ENCODE measurements at regions not wholly inside any gene's neighbourhood (a gene's known extent, or its start where the extent isn't known, plus 50 kb on each side); places are given as distances from the start of the nearest gene placed in this dataset.

GRCh38 chr7:46713868-46714596 is 793.0 kb upstream of the IGFBP3 start:
- WGBS, 3 donors, result 25 to 76% (median 64%) methylated on average over 4 of the region's 4 CpGs
- no peak overlapping the region for H3K27ac ChIP-seq (ENCODE audit: low read depth, low read length)

GRCh38 chr7:46710927-46711326 is 789.9 kb upstream of the IGFBP3 start:
- H3K27ac ChIP-seq (ENCODE audit: low read depth, low read length), result no peak overlapping the region
- 9 to 45% (median 17%) methylated on average over 1 of the region's 1 CpG for WGBS, 3 donors

GRCh38 chr7:46707973-46708372 is 786.9 kb upstream of the IGFBP3 start:
- no peak overlapping the region for H3K27ac ChIP-seq (ENCODE audit: low read depth, low read length)

- 52 to 60% (median 57%) methylated on average over 7 of the region's 7 CpGs for WGBS, 3 donors
- H3K27ac ChIP-seq (ENCODE audit: low read depth, low read length), result no peak overlapping the region
These were observed 784.5 kb upstream of the IGFBP3 start for GRCh38 chr7:46705386-46706255.

GRCh38 chr7:46696741-46697140 is 775.7 kb upstream of the IGFBP3 start:
- 59 to 70% (median 63%) methylated on average over 1 of the region's 1 CpG for WGBS, 3 donors
- no peak overlapping the region for H3K27ac ChIP-seq (ENCODE audit: low read depth, low read length)

GRCh38 chr7:46695051-46695708 is 774.1 kb upstream of the IGFBP3 start:
- 27 to 76% (median 70%) methylated on average over 3 of the region's 3 CpGs for WGBS, 3 donors
- H3K27ac ChIP-seq (ENCODE audit: low read depth, low read length), result no peak overlapping the region

DNA sequence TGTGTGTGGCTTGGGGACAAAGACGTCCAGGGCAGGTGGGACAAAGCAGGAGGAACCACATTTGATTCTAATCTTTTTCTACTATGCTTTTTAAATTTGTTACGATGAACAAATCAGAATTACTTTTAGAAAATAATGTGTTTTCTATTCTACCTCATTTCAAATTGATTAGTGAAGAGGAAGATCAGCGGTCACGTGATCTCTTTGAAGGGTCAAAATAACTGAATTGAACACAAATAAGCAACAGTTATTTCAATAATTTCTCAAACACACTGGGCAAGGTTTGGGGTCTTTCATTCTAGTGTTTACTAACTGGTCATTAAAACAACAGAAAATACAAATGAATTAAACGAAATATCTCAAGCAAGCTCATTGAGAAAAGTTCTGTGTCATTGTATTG is 773.0 kb upstream of the IGFBP3 start:
- WGBS, 3 donors, result 60 to 82% (median 63%) methylated on average over 5 of the region's 5 CpGs

DNA sequence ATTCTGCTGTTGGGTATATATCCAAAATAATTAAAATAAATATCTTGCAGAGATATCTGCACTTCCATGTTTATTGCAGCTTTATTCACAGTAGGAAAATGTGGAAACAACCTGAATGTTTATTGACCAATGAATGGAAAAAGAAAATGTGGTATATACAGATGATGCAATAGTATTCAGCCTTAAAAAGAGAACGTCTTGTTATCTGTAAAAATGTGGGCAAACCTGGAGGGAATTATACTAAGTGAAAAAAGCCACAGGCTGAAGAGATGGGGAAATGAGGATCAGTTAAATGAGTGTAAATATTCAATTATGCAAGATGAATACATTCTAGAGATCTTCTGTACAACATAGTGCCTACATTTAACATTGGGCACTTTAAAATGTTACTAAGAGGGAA is 766.1 kb upstream of the IGFBP3 start:
- WGBS, 3 donors, result 70 to 83% (median 77%) methylated on average over 1 of the region's 1 CpG
- H3K27ac ChIP-seq (ENCODE audit: low read depth, low read length), result no peak overlapping the region

More for the DNA sequence above, 773.0 kb upstream of the IGFBP3 start:
- H3K27ac ChIP-seq (ENCODE audit: low read depth, low read length), result no peak overlapping the region

DNA sequence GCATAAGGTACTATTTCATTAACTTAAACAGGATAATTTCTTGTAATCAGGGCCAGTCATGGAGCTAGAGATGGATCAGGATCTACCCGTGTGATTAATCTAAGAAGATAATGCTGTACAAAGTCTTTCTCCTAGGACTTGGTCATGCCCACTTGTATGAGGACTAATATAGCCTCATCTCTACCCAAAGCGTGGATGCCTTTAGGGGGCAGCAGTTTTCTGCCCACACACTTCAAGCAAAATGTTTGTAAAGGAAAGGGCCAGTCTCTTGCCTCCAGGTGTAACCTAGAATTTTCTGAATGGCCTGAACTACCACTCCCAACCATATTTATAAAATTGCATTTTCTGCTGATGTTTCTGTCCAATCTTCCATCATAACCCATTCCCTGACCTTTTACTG is 764.0 kb upstream of the IGFBP3 start:
- H3K27ac ChIP-seq (ENCODE audit: low read depth, low read length), result no peak overlapping the region
- WGBS, 3 donors, result 50 to 84% (median 79%) methylated on average over 2 of the region's 2 CpGs

DNA sequence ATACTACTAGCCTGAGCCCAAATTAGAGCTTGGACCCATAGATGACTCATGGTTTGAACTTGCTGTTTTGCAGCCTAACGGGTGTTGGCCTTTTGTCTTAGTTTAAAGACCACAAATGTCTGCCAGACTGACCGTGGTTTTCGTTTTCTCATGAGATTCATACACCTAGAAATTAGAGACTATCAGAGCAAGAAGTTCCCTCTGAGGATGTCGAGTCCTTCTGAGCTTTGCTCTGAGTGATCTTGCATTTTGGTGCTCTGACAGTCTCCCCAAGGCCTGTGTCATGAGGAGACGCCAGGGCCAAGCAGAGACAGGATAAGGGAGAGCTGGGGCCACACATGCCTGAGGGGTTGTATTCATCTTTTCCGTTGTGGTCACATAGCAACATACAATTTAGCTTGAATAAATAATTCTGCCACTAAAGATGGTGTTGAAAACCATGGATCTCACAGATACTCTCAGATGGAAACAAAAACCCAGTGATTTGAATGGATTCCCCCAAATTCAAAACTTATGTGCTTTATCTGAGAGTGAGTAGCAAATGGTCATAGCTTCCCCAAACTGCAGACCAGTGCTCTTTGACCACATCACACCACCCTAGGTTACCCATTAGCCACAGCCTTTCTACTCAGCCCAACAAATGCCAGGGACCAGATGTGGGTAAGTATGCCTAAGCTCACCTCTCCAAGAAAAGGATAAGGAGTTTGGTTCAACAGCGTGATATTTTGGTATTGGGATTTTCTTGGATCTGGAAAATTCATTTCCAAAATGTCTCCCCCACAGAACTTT is 762.0 kb upstream of the IGFBP3 start:
- 77 to 86% (median 85%) methylated on average over 7 of the region's 7 CpGs for WGBS, 3 donors

DNA sequence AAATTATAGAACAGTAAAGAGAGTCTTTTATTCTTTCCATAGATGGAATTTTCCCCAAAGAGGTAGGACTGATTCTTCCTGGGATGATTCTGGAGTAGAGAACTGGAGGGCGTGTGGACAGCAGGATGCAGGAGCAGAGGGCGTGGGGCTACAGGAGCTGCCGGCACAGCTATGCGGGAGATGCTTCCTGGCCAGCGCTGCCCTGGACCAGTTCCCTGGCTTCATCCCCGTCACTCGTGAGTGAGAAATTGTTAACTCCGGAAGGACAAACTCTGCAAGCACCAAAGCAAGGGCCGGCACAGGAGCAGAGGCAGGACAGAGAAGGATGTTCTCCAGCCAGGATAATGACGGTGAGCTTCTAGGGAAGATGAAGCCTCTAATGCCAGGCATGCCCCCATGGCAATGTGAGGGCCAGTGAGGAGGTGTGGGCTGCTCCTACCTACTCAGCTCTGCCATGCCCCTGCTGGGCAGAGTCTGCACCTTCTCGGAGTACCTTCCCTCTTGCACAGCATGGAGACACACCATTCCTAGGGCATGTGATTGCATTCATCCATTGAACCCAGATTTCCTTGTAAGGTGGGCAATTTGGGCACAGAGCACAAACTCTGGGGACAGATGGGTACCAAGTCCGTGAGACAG is 760.9 kb upstream of the IGFBP3 start:
- no peak overlapping the region for H3K27ac ChIP-seq (ENCODE audit: low read depth, low read length)
- WGBS, 3 donors, result 51 to 74% (median 53%) methylated on average over 12 of the region's 12 CpGs

More for the DNA sequence above, 762.0 kb upstream of the IGFBP3 start:
- no peak overlapping the region for H3K27ac ChIP-seq (ENCODE audit: low read depth, low read length)

DNA sequence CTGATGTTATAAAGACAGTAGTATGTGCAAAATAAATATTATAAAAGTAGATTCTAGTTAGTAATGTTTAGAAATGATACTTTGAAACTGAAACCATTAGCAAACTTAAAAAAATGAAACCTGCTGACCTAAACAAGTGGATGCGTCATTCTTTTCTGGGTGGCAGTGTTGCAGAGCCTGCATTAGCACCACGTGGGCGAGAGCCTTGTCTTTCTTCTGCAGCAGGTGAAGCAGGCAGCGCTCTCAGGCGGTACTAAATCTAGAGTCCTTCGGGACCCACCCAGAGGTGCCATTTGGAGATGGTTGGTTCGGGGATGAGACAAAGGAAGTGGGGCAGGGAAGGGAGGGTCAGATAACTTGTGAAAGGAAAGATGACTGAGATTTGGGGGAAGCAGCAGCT is 759.1 kb upstream of the IGFBP3 start:
- 87 to 92% (median 89%) methylated on average over 7 of the region's 7 CpGs for WGBS, 3 donors
- H3K27ac ChIP-seq (ENCODE audit: low read depth, low read length), result no peak overlapping the region

DNA sequence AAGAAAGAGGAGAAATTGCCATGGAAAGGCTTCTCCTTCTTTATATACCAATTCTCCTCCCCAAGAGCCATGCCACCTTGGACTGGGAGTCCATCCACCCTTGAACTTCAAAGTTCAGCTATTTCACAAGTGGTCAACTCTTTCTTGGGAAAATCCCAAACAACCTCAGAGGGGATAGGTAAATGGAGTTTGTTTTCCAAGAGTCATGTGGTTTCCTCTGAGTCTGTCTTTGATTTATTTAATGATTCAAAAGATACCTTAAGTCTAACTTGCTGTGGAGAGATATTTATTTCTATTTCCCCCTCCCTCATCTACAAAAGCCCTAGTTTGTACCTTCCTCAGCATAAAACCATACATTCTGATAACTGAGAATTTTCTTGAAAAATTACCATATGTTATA is 758.6 kb upstream of the IGFBP3 start:
- H3K27ac ChIP-seq (ENCODE audit: low read depth, low read length), result no peak overlapping the region

DNA sequence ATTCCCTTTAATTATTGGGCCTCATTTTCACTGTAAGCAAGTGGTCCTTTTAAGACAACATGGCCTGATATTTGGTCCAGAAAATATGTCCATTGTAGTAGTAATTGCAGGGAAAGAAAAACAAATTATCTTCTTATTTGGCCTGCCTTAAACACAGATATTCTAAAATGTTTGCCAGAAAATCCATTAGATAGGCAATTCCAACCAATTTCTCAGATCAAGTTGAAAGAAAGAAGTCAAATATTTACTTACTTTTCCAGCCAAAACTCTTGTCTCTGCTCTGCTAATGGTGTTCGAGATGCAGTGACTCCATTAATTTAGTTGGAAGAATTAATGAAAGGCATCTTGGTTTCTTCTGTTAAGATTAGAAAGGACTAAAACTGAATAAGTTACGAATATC is 757.3 kb upstream of the IGFBP3 start:
- WGBS, 3 donors, result 50 to 75% (median 65%) methylated on average over 2 of the region's 2 CpGs
- H3K27ac ChIP-seq (ENCODE audit: low read depth, low read length), result no peak overlapping the region

DNA sequence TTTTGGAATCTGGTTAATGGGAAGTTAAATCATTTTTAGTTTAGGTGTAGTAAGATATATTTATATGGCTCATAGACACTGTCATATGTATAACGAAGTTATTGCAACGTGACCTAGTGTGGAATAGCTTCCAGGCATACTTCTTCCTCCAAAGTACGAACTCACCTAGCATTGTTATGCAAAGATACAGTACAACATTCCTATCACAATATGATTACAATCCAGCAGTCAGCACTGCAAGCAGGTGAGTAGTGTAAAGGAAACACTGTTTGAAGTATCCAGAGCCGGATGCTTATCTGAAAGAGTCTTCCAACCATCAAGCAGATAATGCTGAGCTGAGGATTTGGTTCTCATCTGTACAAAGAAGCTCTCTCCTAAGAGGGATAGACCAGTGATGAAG is 754.4 kb upstream of the IGFBP3 start:
- no peak overlapping the region for H3K27ac ChIP-seq (ENCODE audit: low read depth, low read length)
- 86 to 92% (median 86%) methylated on average over 4 of the region's 4 CpGs for WGBS, 3 donors

DNA sequence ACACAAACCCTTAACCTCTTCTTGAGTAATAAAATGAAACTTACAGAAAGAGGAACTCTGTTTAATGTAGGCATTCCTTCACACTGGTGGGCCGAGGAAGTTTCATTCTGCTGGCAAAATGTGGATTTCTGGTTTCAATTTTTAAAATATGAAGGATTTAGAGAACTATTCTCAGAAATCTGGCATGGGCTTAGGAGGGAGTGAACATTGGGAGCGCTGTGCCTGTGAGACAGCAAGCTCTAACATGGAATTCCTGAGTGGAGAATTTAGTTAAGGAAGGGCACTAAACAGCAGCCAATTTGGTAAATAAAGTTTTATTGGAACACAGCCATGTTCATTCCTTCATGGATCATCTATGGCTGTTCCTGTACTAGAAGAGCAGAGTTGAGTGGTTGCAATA is 751.8 kb upstream of the IGFBP3 start:
- H3K27ac ChIP-seq (ENCODE audit: low read depth, low read length), result no peak overlapping the region
- WGBS, 3 donors, result 58 to 85% (median 65%) methylated on average over 2 of the region's 2 CpGs

- no peak overlapping the region for H3K27ac ChIP-seq (ENCODE audit: low read depth, low read length)
- 75 to 95% (median 89%) methylated on average over 1 of the region's 1 CpG for WGBS, 3 donors
These were observed 750.2 kb upstream of the IGFBP3 start for GRCh38 chr7:46671108-46671769.

DNA sequence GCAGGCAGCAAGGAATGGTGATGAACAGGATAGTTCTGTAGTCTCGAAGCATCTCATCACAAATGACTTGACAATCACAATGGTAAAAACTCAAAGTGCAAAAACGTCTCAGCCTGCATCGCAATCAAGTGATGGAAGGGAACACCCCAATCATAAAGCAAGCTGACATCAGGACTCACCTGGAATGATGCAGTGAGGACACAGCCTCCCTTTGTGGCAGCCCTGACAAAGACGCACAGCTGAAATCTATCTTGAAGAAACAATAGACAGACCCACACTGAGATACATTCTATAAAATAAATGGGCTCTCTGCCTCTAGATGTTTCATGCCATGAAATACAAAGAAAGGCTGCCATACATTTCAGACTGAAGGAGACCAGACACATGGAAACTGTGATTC is 748.0 kb upstream of the IGFBP3 start:
- no peak overlapping the region for H3K27ac ChIP-seq (ENCODE audit: low read depth, low read length)
- 85 to 92% (median 92%) methylated on average over 4 of the region's 4 CpGs for WGBS, 3 donors

All from adipose tissue (tissue), 3 donors.